OCI-LY7 (cell line): ENCODE measurements at regions not wholly inside any gene's neighbourhood (a gene's known extent, or its start where the extent isn't known, plus 50 kb on each side); places are given as distances from the start of the nearest gene placed in this dataset.

Source experiments
- EZH2phosphoT487 ChIP-seq: fragments of 200-600 bp; sonication (generic); IDR thresholded peaks from 2 replicates; pipeline ENCODE4 v1.6.1; 2018; ENCODE audit warnings: low read depth, borderline replicate concordance, mild to moderate bottlenecking, mixed run types, antibody characterized with exemption, low read length, moderate library complexity, mixed read lengths
- TF ChIP-seq, protein P1 (sequence below): fragments of 200-600 bp; sonication (generic); conservative IDR thresholded peaks from 2 replicates; pipeline ENCODE4 v1.5.1; 2014; ENCODE audit warnings: mild to moderate bottlenecking, antibody characterized with exemption, low read length, moderate library complexity, mixed read lengths

DNA sequence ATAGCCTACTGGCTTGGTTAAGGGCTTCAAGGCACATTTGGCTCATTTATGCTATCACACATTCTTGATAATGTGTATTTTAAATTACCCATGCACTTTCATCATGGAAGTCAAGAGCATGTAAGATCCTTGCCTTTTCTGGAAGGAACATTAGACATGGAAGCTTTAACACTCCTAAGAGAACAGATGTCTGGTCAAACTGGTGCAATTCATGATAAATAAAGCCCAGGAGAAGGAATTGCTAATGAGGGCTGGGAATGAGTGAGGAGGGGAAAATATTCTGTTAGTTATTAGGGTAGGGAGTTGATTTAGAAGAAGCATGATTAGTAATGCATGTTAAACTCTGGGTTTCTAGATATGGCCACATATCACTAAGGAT lies 688.6 kb upstream of the CITED2 start:
- TF ChIP-seq, protein P1, sequence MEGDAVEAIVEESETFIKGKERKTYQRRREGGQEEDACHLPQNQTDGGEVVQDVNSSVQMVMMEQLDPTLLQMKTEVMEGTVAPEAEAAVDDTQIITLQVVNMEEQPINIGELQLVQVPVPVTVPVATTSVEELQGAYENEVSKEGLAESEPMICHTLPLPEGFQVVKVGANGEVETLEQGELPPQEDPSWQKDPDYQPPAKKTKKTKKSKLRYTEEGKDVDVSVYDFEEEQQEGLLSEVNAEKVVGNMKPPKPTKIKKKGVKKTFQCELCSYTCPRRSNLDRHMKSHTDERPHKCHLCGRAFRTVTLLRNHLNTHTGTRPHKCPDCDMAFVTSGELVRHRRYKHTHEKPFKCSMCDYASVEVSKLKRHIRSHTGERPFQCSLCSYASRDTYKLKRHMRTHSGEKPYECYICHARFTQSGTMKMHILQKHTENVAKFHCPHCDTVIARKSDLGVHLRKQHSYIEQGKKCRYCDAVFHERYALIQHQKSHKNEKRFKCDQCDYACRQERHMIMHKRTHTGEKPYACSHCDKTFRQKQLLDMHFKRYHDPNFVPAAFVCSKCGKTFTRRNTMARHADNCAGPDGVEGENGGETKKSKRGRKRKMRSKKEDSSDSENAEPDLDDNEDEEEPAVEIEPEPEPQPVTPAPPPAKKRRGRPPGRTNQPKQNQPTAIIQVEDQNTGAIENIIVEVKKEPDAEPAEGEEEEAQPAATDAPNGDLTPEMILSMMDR: no peak
- no peak for TF ChIP-seq EZH2phosphoT487
